Liver (tissue), 7 donors: ENCODE measurements at regions not wholly inside any gene's neighbourhood (a gene's known extent, or its start where the extent isn't known, plus 50 kb on each side); places are given as distances from the start of the nearest gene placed in this dataset.
"Not testable (repeated sequence)": the region's sequence is repeated elsewhere in the genome, so short reads cannot be mapped to it uniquely, and the experiment has no call there.

ENCODE experiments used
- DNase-seq: peaks from one replicate; pipeline ENCODE4 v3.0.0-alpha.2; 2017; ENCODE audit warnings: low spot score
- H3K27ac ChIP-seq, 2 donors: one replicate each; pipeline ENCODE4 v1.7.0; 2013; ENCODE audit warnings: inconsistent platforms in 2 of 2, low read length in 2 of 2, control low read depth in 1 of 2, low read depth in 1 of 2, mild to moderate bottlenecking in 1 of 2
- H3K27me3 ChIP-seq, 4 donors: one replicate each; pipeline versions ENCODE4 v1.6.1 to v1.7.0; 2013; ENCODE audit warnings: low read length in 3 of 4, inconsistent platforms in 1 of 4, mild to moderate bottlenecking in 1 of 4, moderate library complexity in 1 of 4; ENCODE audit not compliant: control insufficient read depth in 4 of 4, insufficient read depth in 4 of 4
- H3K36me3 ChIP-seq, 4 donors: one replicate each; pipeline versions ENCODE4 v1.6.1 to v1.7.0; 2013; ENCODE audit warnings: low read length in 3 of 4, mild to moderate bottlenecking in 3 of 4, low read depth in 1 of 4, moderate library complexity in 1 of 4; ENCODE audit not compliant: control insufficient read depth in 4 of 4, insufficient read depth in 3 of 4
- H3K4me1 ChIP-seq, 4 donors: one replicate each; pipeline versions ENCODE4 v1.6.1 to v1.7.0; 2013; ENCODE audit warnings: low read length in 3 of 4, mild to moderate bottlenecking in 3 of 4, moderate library complexity in 1 of 4; ENCODE audit not compliant: control insufficient read depth in 4 of 4, insufficient read depth in 4 of 4
- H3K4me3 ChIP-seq, 3 donors: one replicate each; pipeline versions ENCODE4 v1.6.1 to v1.7.0; 2013; ENCODE audit warnings: low read length in 3 of 3, control low read depth in 1 of 3, low read depth in 1 of 3, mild to moderate bottlenecking in 1 of 3
- H3K9ac ChIP-seq, 2 donors: one replicate each; pipeline ENCODE4 v1.7.0; 2013; ENCODE audit warnings: low read length in 2 of 2, mild to moderate bottlenecking in 2 of 2, moderate library complexity in 2 of 2, control low read depth in 1 of 2, low read depth in 1 of 2
- H3K9me3 ChIP-seq, 4 donors: one replicate each; pipeline versions ENCODE4 v1.6.1 to v1.7.0; 2013; ENCODE audit warnings: low read length in 3 of 4; ENCODE audit not compliant: control insufficient read depth in 4 of 4
- EGR1 ChIP-seq, 2 donors: IDR thresholded peaks; 2 replicates each; pipeline ENCODE4 v1.6.1; 2016 to 2018; ENCODE audit warnings: antibody characterized with exemption in 2 of 2, low read depth in 2 of 2
- FOXA2 ChIP-seq: IDR thresholded peaks from 2 replicates; pipeline ENCODE4 v1.6.1; 2016; ENCODE audit warnings: antibody characterized with exemption
- HNF4A ChIP-seq, 2 donors: conservative IDR thresholded peaks; 2 replicates each; pipeline ENCODE4 v1.6.1; 2016; ENCODE audit warnings: antibody characterized with exemption in 2 of 2, mild to moderate bottlenecking in 2 of 2
- HNF4G ChIP-seq: IDR thresholded peaks from 2 replicates; pipeline ENCODE4 v1.6.1; 2016; ENCODE audit warnings: antibody characterized with exemption
- JUND ChIP-seq, 2 donors: IDR thresholded peaks; 2 replicates each; pipeline ENCODE4 v1.6.1; 2016; ENCODE audit warnings: antibody characterized with exemption in 2 of 2
- NR2F2 ChIP-seq: IDR thresholded peaks from 2 replicates; pipeline ENCODE4 v1.6.1; 2016; ENCODE audit warnings: antibody characterized with exemption
- RAD21 ChIP-seq, 2 donors: IDR thresholded peaks; 2 replicates each; pipeline ENCODE4 v1.6.1; 2016; ENCODE audit warnings: antibody characterized with exemption in 2 of 2, mild to moderate bottlenecking in 2 of 2
- RXRA ChIP-seq, 2 donors: IDR thresholded peaks; 2 replicates each; pipeline ENCODE4 v1.6.1; 2017 to 2018; ENCODE audit warnings: antibody characterized with exemption in 2 of 2, mild to moderate bottlenecking in 1 of 2
- YY1 ChIP-seq: IDR thresholded peaks from 2 replicates; pipeline ENCODE4 v1.6.1; 2016; ENCODE audit warnings: antibody characterized with exemption, mild to moderate bottlenecking
- WGBS: extraction: QIAGEN DNeasy Blood & Tissue Kit; methylation state at CpG from one replicate; pipeline ENCODE4 v1.1.7; 2013; 5-methylcytosine and 5-hydroxymethylcytosine counted together
- TF ChIP-seq, protein P1 (sequence below): IDR thresholded peaks from 2 replicates; pipeline ENCODE4 v1.6.1; 2016; ENCODE audit warnings: antibody characterized with exemption
- TF ChIP-seq, protein P2 (sequence below): IDR thresholded peaks from 2 replicates; pipeline ENCODE4 v1.6.1; 2016; ENCODE audit warnings: antibody characterized with exemption
- TF ChIP-seq, protein P3 (sequence below): IDR thresholded peaks from 2 replicates; pipeline ENCODE4 v1.6.1; 2016; ENCODE audit warnings: antibody characterized with exemption, mild to moderate bottlenecking
- TF ChIP-seq, protein P4 (sequence below): IDR thresholded peaks from 2 replicates; pipeline ENCODE4 v1.6.1; 2016; ENCODE audit warnings: antibody characterized with exemption
- donor health status: healthy.
- donor health status: healthy.
- donor health status: healthy.
- donor health status: healthy.

DNA sequence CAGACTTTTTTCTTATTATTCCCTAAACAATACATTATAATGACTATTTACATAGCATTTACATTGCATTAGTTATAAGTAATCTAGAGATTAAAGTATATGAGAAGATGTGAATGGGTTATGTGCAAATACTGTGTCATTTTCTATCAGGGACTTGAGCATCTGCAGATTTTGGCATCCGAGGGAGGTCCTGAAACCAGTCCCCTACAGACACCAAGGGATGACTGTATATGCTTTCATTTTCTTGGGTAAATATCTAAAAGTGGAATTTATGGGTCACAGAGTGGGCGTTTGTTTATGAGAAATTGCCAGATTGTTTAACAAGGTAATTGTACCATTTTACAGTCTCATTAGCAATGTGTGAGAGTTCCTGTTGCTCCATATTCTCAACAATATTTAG, 454.5 kb upstream of the API5 start:
- no peak overlapping the region for H3K4me3 ChIP-seq
- no peak overlapping the region for H3K9ac ChIP-seq
- no peaks in the 10 kb centered on the region for H3K9me3 ChIP-seq
- H3K36me3 ChIP-seq, result no peaks in the 10 kb centered on the region
- no peak overlapping the region for H3K27ac ChIP-seq
- no peaks in the 10 kb centered on the region for H3K27me3 ChIP-seq
- no peak for DNase-seq
- H3K4me1 ChIP-seq, result no peaks in the 10 kb centered on the region
- 43% methylated on average over 2 of the region's 2 CpGs for WGBS
- TF ChIP-seq FOXA2 (no peak), NR2F2 (no peak), RXRA (IDR thresholded peaks at IDR 0.05) (no peak), YY1 (no peak), JUND (IDR thresholded peaks at IDR 0.05) (no peak), EGR1 (IDR thresholded peaks at IDR 0.05; ENCODE audit: low read depth in 2 of 2) (no peak), HNF4G (no peak), RAD21 (IDR thresholded peaks at IDR 0.05) (no peak), HNF4A (conservative IDR thresholded peaks at IDR 0.05) (no peak)
- TF ChIP-seq, protein P1, sequence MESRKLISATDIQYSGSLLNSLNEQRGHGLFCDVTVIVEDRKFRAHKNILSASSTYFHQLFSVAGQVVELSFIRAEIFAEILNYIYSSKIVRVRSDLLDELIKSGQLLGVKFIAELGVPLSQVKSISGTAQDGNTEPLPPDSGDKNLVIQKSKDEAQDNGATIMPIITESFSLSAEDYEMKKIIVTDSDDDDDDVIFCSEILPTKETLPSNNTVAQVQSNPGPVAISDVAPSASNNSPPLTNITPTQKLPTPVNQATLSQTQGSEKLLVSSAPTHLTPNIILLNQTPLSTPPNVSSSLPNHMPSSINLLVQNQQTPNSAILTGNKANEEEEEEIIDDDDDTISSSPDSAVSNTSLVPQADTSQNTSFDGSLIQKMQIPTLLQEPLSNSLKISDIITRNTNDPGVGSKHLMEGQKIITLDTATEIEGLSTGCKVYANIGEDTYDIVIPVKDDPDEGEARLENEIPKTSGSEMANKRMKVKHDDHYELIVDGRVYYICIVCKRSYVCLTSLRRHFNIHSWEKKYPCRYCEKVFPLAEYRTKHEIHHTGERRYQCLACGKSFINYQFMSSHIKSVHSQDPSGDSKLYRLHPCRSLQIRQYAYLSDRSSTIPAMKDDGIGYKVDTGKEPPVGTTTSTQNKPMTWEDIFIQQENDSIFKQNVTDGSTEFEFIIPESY, result no peak
- TF ChIP-seq, protein P2, sequence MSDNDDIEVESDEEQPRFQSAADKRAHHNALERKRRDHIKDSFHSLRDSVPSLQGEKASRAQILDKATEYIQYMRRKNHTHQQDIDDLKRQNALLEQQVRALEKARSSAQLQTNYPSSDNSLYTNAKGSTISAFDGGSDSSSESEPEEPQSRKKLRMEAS, result no peak
- TF ChIP-seq, protein P3, sequence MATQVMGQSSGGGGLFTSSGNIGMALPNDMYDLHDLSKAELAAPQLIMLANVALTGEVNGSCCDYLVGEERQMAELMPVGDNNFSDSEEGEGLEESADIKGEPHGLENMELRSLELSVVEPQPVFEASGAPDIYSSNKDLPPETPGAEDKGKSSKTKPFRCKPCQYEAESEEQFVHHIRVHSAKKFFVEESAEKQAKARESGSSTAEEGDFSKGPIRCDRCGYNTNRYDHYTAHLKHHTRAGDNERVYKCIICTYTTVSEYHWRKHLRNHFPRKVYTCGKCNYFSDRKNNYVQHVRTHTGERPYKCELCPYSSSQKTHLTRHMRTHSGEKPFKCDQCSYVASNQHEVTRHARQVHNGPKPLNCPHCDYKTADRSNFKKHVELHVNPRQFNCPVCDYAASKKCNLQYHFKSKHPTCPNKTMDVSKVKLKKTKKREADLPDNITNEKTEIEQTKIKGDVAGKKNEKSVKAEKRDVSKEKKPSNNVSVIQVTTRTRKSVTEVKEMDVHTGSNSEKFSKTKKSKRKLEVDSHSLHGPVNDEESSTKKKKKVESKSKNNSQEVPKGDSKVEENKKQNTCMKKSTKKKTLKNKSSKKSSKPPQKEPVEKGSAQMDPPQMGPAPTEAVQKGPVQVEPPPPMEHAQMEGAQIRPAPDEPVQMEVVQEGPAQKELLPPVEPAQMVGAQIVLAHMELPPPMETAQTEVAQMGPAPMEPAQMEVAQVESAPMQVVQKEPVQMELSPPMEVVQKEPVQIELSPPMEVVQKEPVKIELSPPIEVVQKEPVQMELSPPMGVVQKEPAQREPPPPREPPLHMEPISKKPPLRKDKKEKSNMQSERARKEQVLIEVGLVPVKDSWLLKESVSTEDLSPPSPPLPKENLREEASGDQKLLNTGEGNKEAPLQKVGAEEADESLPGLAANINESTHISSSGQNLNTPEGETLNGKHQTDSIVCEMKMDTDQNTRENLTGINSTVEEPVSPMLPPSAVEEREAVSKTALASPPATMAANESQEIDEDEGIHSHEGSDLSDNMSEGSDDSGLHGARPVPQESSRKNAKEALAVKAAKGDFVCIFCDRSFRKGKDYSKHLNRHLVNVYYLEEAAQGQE, result no peak

DNA sequence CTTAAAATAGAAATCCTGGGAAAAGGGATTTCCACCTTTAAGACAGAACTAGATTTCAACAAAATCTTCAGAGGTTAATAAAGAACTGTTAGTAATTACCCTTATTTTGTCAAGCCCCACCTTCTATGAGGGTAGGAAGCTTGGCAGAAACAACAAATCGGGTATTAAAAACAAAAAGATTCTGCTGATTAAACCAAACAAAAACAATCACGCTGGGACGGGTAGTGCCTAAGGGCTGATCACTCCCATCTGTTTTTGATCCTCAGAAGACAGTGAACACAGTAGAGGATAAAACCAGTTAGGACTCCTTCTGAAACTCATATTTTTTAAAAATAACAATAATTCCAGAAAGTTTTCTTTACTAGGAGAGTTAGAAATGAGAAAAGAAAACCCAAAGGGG, 441.3 kb upstream of the API5 start:
- no peaks in the 10 kb centered on the region for H3K36me3 ChIP-seq
- no peaks in the 10 kb centered on the region for H3K4me1 ChIP-seq
- no peak overlapping the region for H3K4me3 ChIP-seq
- H3K27ac ChIP-seq, result no peak overlapping the region
- no peak overlapping the region for H3K9ac ChIP-seq
- 64% methylated on average over 3 of the region's 3 CpGs for WGBS
- H3K9me3 ChIP-seq, result no peaks in the 10 kb centered on the region
- no peak for DNase-seq
- TF ChIP-seq, protein P2, result no peak
- TF ChIP-seq, protein P4, sequence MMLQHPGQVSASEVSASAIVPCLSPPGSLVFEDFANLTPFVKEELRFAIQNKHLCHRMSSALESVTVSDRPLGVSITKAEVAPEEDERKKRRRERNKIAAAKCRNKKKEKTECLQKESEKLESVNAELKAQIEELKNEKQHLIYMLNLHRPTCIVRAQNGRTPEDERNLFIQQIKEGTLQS, result no peak
- H3K27me3 ChIP-seq, result no peaks in the 10 kb centered on the region

DNA sequence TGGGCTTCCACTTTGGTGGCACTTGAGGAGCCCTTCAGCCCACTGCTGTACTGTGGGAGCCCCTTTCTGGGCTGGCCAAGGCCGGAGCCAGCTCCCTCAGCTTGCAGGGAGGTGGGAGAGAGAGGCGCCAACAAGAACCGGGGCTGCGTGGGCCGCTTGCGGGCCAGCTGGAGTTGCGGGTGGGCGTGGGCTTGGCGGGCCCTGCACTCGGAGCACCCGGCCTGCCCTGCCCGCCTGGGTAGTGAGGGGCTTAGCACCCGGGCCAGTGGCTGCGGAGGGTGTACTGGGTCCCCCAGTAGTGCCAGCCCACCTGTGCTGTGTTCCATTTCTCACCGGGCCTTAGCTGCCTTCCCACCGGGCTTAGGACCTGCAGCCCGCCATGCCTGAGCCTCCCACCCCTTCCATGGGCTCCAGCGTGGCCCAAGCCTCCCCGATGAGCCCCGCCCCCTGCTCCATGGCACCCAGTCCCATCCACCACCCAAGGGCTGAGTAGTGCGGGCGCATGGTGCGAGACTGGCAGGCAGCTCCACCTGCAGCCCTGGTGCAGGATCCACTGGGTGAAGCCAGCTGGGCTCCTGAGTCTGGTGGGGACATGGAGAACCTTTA, 437.9 kb upstream of the API5 start:
- not testable (repeated sequence) for H3K27me3 ChIP-seq, H3K9me3 ChIP-seq, H3K27ac ChIP-seq, H3K36me3 ChIP-seq, DNase-seq, H3K4me3 ChIP-seq, H3K4me1 ChIP-seq, H3K9ac ChIP-seq
- 88% methylated on average over 23 of the region's 23 CpGs for WGBS

DNA sequence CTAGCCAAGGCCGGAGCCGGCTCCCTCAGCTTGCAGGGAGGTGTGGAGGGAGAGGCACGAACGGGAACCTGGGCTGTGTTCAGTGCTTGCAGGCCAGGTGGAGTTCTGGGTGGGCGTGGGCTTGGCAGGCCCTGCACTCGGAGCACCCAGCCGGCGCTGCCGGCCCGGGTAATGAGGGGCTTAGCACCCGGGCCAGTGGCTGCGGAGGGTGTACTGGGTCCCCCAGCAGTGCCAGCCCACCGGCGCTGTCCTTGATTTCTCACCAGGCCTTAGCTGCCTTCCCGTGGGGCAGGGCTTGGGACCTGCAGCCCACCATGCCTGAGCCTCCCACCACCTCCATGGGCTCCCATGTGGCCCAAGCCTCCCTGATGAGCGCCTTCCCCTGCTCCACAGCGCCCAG, 430.5 kb upstream of the API5 start:
- H3K4me3 ChIP-seq, H3K36me3 ChIP-seq, DNase-seq, H3K27ac ChIP-seq, H3K9ac ChIP-seq, H3K27me3 ChIP-seq, H3K9me3 ChIP-seq, H3K4me1 ChIP-seq: not testable (repeated sequence)
- 88% methylated on average over 17 of the region's 17 CpGs for WGBS
